Right atrium auricular region (tissue), 2 donors: ENCODE measurements at regions not wholly inside any gene's neighbourhood (a gene's known extent, or its start where the extent isn't known, plus 50 kb on each side); places are given as distances from the start of the nearest gene placed in this dataset.
"Not testable (repeated sequence)": the region's sequence is repeated elsewhere in the genome, so short reads cannot be mapped to it uniquely, and the experiment has no call there.

Experiments used
- DNase-seq: peaks from one replicate; pipeline ENCODE4 v3.0.0-alpha.2; 2019; ENCODE audit warnings: low spot score
- H3K27ac ChIP-seq, 2 donors: fragments of 200-600 bp; sonication (generic); 1 replicate in 1 of 2; 2 replicates in 1 of 2; pipeline ENCODE4 v1.5.1; 2016 to 2019
- H3K27me3 ChIP-seq, 2 donors: fragments of 200-600 bp; sonication (generic); one replicate each; pipeline versions ENCODE4 v1.5.1 to v1.6.0; 2017 to 2019
- H3K36me3 ChIP-seq: fragments of 200-600 bp; sonication (generic); one replicate; pipeline ENCODE4 v1.5.1; 2016
- H3K4me1 ChIP-seq, 2 donors: fragments of 200-600 bp; sonication (generic); one replicate each; pipeline versions ENCODE4 v1.5.1 to v1.6.0; 2017 to 2019
- H3K4me3 ChIP-seq, 2 donors: fragments of 200-600 bp; sonication (generic); 1 replicate in 1 of 2; 2 replicates in 1 of 2; pipeline ENCODE4 v1.5.1; 2017 to 2019; ENCODE audit warnings: mild to moderate bottlenecking in 1 of 2, moderate library complexity in 1 of 2
- H3K9me3 ChIP-seq, 2 donors: fragments of 200-600 bp; sonication (generic); one replicate each; pipeline ENCODE4 v1.5.1; 2019
- CTCF ChIP-seq, 2 donors: fragments of 200-600 bp; sonication (generic); IDR thresholded peaks; one replicate each; pipeline ENCODE4 v1.5.1; 2019; ENCODE audit warnings: antibody characterized with exemption in 2 of 2

GRCh38 chr10:32142646-32143045, 86.4 kb upstream of the KIF5B start:
- Histone ChIP-seq H3K4me3 (no peak overlapping the region), H3K4me1 (peaks cover 0 to 14% of the 10 kb centered on the region in 2 donors), H3K9me3 (no peaks in the 10 kb centered on the region), H3K27ac (no peak overlapping the region), H3K27me3 (no peaks in the 10 kb centered on the region), H3K36me3 (no peaks in the 10 kb centered on the region)
- no peak for DNase-seq
- TF ChIP-seq CTCF (IDR thresholded peaks at IDR 0.05): no peak

- no peak for DNase-seq
- no peak for TF ChIP-seq CTCF (IDR thresholded peaks at IDR 0.05)
- no peaks in the 10 kb centered on the region for H3K9me3 ChIP-seq
- no peaks in the 10 kb centered on the region for H3K36me3 ChIP-seq
- no peak overlapping the region for H3K4me3 ChIP-seq
- peaks cover 0 to 14% of the 10 kb centered on the region in 2 donors for H3K4me1 ChIP-seq
- peak overlapping the region; percentile 67 to 69 for H3K27ac ChIP-seq
- H3K27me3 ChIP-seq: no peaks in the 10 kb centered on the region
Observed at GRCh38 chr10:32141018-32141807, 85.0 kb upstream of the KIF5B start.

- no peaks in the 10 kb centered on the region for H3K9me3 ChIP-seq
- H3K4me3 ChIP-seq: no peak overlapping the region
- H3K27me3 ChIP-seq: no peaks in the 10 kb centered on the region
- no peak for TF ChIP-seq CTCF (IDR thresholded peaks at IDR 0.05)
- no peaks in the 10 kb centered on the region for H3K36me3 ChIP-seq
- DNase-seq: no peak
- H3K4me1 ChIP-seq: peaks cover 0 to 14% of the 10 kb centered on the region in 2 donors
- H3K27ac ChIP-seq: peak overlapping the region; percentile 67 to 69
Observed at GRCh38 chr10:32140403-32140802, 84.2 kb upstream of the KIF5B start.

- H3K27ac ChIP-seq: peak overlapping the region; percentile 69 to 77
- H3K4me1 ChIP-seq: peaks cover 0 to 14% of the 10 kb centered on the region in 2 donors
- peak in 1 of 2 donors; percentile 54 for TF ChIP-seq CTCF (IDR thresholded peaks at IDR 0.05)
- peak; percentile 94 for DNase-seq
- H3K27me3 ChIP-seq: no peaks in the 10 kb centered on the region
- no peaks in the 10 kb centered on the region for H3K9me3 ChIP-seq
- no peaks in the 10 kb centered on the region for H3K36me3 ChIP-seq
- H3K4me3 ChIP-seq: no peak overlapping the region
Observed at GRCh38 chr10:32139223-32140073, 83.2 kb upstream of the KIF5B start.

GRCh38 chr10:32136927-32137326, 80.7 kb upstream of the KIF5B start:
- H3K9me3 ChIP-seq, DNase-seq, H3K4me3 ChIP-seq, H3K27ac ChIP-seq, H3K27me3 ChIP-seq, H3K36me3 ChIP-seq: not testable (repeated sequence)
- H3K4me1 ChIP-seq: peaks cover 0 to 14% of the 10 kb centered on the region in 2 donors

GRCh38 chr10:32135796-32136195, 79.6 kb upstream of the KIF5B start:
- not testable (repeated sequence) for DNase-seq, H3K4me3 ChIP-seq, H3K9me3 ChIP-seq, H3K36me3 ChIP-seq, H3K27ac ChIP-seq, H3K27me3 ChIP-seq
- H3K4me1 ChIP-seq: peaks cover 0 to 11% of the 10 kb centered on the region in 2 donors
